Caco-2 (cell line): ENCODE measurements at regions not wholly inside any gene's neighbourhood (a gene's known extent, or its start where the extent isn't known, plus 50 kb on each side); places are given as distances from the start of the nearest gene placed in this dataset.
A peak's percentile ranks its signal among the peaks of the same experiment; 100 is the strongest.

Experiments
- BruUV-seq: library from RNA; stranded (reverse); fragments of 400-500 nt; replicated peaks from 2 replicates; lab custom pipeline; 2021; lab: Mats Ljungman, UMichigan
- CTCF ChIA-PET: fragments of 300-600 bp; sonication (Branson Sonifier 250); formaldehyde crosslinking; loops from one replicate; lab custom pipeline; 2022; ENCODE audit warnings: antibody characterized with exemption; lab: Charles Lee
- POLR2A ChIA-PET: fragments of 300-600 bp; sonication (Branson Sonifier 250); formaldehyde crosslinking; loops from one replicate; lab custom pipeline; 2022; ENCODE audit warnings: antibody characterized with exemption; lab: Charles Lee
- DNase-seq, 2 experiments: peaks; one replicate each; pipeline versions ENCODE4 v3.0.0 to v3.0.0-alpha.2; 2020 to 2022
- H3K27me3 ChIP-seq: replicated peaks from 2 replicates; pipeline ENCODE4 v1.6.0; 2011; ENCODE audit warnings: low read length; ENCODE audit not compliant: control insufficient read depth, insufficient read depth
- H3K36me3 ChIP-seq: 2 replicates; pipeline ENCODE4 v1.5.1; 2011; ENCODE audit warnings: low read length; ENCODE audit not compliant: control insufficient read depth, insufficient read depth
- H3K4me1 ChIP-seq: fragments of 250-450 bp; sonication (Bioruptor Pico); 2 replicates; pipeline ENCODE4 v1.5.1; 2020; ENCODE audit warnings: mild to moderate bottlenecking
- H3K4me3 ChIP-seq: 2 replicates; pipeline ENCODE4 v1.5.1; 2011; ENCODE audit warnings: low read depth, mild to moderate bottlenecking, control low read depth, low read length
- H3K9me3 ChIP-seq: fragments of 250-450 bp; sonication (Bioruptor Pico); 2 replicates; pipeline ENCODE4 v1.5.1; 2020; ENCODE audit warnings: mild to moderate bottlenecking, moderate library complexity
- H3K27ac Mint-ChIP-seq: one replicate; pipeline ENCODE4 v1.8.0; 2022; ENCODE audit warnings: mixed read lengths; ENCODE audit not compliant: unreplicated experiment
- H3K27me3 Mint-ChIP-seq: one replicate; pipeline ENCODE4 v1.8.0; 2022; ENCODE audit warnings: mixed read lengths; ENCODE audit not compliant: insufficient read depth, unreplicated experiment
- H3K36me3 Mint-ChIP-seq: one replicate; pipeline ENCODE4 v1.8.0; 2022; ENCODE audit warnings: mild to moderate bottlenecking, mixed read lengths; ENCODE audit not compliant: insufficient read depth, unreplicated experiment
- H3K4me1 Mint-ChIP-seq: one replicate; pipeline ENCODE4 v1.8.0; 2022; ENCODE audit warnings: low read depth, mixed read lengths; ENCODE audit not compliant: unreplicated experiment
- H3K4me3 Mint-ChIP-seq: one replicate; pipeline ENCODE4 v1.8.0; 2022; ENCODE audit warnings: mild to moderate bottlenecking, moderate library complexity, mixed read lengths; ENCODE audit not compliant: unreplicated experiment
- H3K9me3 Mint-ChIP-seq: one replicate; pipeline ENCODE4 v1.8.0; 2022; ENCODE audit warnings: mixed read lengths; ENCODE audit not compliant: unreplicated experiment
- CTCF ChIP-seq, 2 experiments: fragments of 200-600 bp in 1 of 2; IDR thresholded peaks; 1 replicate in 1 of 2; 2 replicates in 1 of 2; pipeline versions ENCODE4 v1.5.1 to v1.8.0; 2011 to 2022; ENCODE audit warnings: antibody characterized with exemption in 1 of 2, control low read depth in 1 of 2, inconsistent platforms in 1 of 2, low read depth in 1 of 2, low read length in 1 of 2, mild to moderate bottlenecking in 1 of 2, moderate library complexity in 1 of 2; ENCODE audit not compliant: insufficient read depth in 1 of 2, severe bottlenecking in 1 of 2, unreplicated experiment in 1 of 2
- intact Hi-C: fragments of 100-400 bp; cut with micrococcal nuclease; formaldehyde crosslinking; loops from one replicate; pipeline ENCODE4 v1.10.0; 2022; ENCODE audit not compliant: unreplicated experiment

- intact Hi-C loops, result no loop called here
- no peaks in the 10 kb centered on the region for H3K27me3 Mint-ChIP-seq
- no TSS peak for BruUV-seq
- ChIA-PET POLR2A (no interaction called here), CTCF (no interaction called here)
- H3K36me3 Mint-ChIP-seq, result peaks cover 5% of the 10 kb centered on the region
- no peaks in the 10 kb centered on the region for H3K9me3 Mint-ChIP-seq
- H3K27ac Mint-ChIP-seq, result no peak overlapping the region
- H3K4me3 ChIP-seq, result no peak overlapping the region
- H3K4me1 Mint-ChIP-seq, result peaks cover 6% of the 10 kb centered on the region
- H3K27me3 ChIP-seq, result no peaks in the 10 kb centered on the region
- DNase-seq, result no peak
- peaks cover 15% of the 10 kb centered on the region for H3K4me1 ChIP-seq
- H3K9me3 ChIP-seq, result no peaks in the 10 kb centered on the region
- no peak overlapping the region for H3K4me3 Mint-ChIP-seq
- no peak for TF ChIP-seq CTCF (IDR thresholded peaks at IDR 0.05; ENCODE audit: insufficient read depth in 1 of 2, low read depth in 1 of 2, low read length in 1 of 2, severe bottlenecking in 1 of 2, unreplicated experiment in 1 of 2)
- H3K36me3 ChIP-seq, result no peaks in the 10 kb centered on the region; the same call in 1 of the 2 replicates
These were observed 57.8 kb upstream of the BCL11B start for GRCh38 chr14:99329711-99330315.

DNA sequence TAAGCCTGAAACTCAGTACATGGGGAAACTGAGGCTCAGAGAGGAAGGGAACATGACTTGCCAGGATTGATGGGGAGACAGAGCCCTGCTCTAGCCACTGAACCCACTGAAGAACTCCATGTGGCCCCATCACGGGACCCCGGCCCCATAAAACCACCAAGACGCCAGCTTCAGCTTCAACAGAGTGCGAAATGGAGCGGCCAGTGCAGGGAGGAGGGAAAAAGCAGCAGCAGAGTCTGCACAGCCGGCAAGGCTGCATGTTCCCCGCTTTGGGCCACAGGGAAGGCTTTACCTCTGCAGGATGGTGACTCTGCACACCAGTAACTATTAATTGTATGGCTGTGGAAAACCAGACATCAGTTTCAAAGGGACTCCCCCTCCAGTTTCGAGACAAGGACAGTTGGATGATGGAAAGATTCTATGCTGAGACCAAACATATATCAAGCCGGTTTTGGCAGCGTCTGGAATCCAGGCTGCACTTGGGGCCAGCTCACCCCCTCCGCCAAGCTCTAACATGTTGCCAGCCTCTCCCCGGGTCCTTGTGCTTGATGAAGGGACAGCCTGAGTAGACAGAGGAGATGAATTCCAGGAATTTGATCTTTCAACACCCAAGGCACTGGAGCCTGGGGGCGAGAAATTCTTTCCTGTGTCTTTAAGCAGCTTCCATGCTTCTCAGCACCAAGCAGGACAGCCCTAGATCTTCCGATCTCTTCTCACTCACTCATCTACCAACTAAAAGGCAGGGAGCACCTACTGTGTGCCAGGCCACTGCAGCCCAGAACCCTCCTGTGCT lies 55.7 kb upstream of the BCL11B start:
- Histone ChIP-seq H3K36me3 (no peaks in the 10 kb centered on the region), H3K9me3 (no peaks in the 10 kb centered on the region), H3K27me3 (no peaks in the 10 kb centered on the region), H3K4me3 (no peak overlapping the region), H3K4me1 (peaks cover 15% of the 10 kb centered on the region)
- intact Hi-C loops, result no loop called here
- Mint-ChIP-seq H3K27me3 (no peaks in the 10 kb centered on the region), H3K9me3 (no peaks in the 10 kb centered on the region), H3K4me1 (peaks cover 6% of the 10 kb centered on the region), H3K36me3 (peaks cover 5% of the 10 kb centered on the region), H3K27ac (peak overlapping the region; percentile 63), H3K4me3 (no peak overlapping the region)
- peak; percentile 65 to 78 for DNase-seq
- no TSS peak for BruUV-seq
- CTCF ChIA-PET, result interaction anchor here (0.7 kb wide), 1 partner anchor 10 kb away, joined by 5 read pairs; no protein-coding TSS in a partner anchor
- POLR2A ChIA-PET, result no interaction called here
- TF ChIP-seq CTCF (IDR thresholded peaks at IDR 0.05; ENCODE audit: insufficient read depth in 1 of 2, low read depth in 1 of 2, low read length in 1 of 2, severe bottlenecking in 1 of 2, unreplicated experiment in 1 of 2), result no peak

DNA sequence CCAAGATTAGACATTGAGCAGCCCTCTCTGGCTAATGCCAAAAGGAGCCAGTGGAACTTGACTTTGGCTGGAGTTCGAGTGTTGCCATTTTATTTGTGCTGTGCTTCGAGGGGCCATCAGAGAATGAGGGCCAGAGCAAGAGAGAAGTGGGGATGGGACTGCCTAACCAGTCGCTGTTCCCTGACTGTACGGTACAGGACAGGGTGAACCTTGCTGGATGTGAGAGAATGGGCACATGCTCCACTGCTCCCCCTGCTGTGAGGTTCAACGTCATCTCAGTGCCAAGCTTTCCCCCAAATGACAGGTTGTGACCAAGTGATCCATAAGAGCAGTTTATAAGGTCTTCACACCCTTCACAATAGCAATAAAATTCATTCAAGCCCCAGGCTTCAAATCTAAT lies 55.1 kb upstream of the BCL11B start:
- DNase-seq, result no peak
- peaks cover 6% of the 10 kb centered on the region for H3K4me1 Mint-ChIP-seq
- H3K36me3 ChIP-seq, result no peaks in the 10 kb centered on the region
- BruUV-seq, result no TSS peak
- ChIA-PET POLR2A (no interaction called here), CTCF (no interaction called here)
- peaks cover 5% of the 10 kb centered on the region for H3K36me3 Mint-ChIP-seq
- H3K27me3 ChIP-seq, result no peaks in the 10 kb centered on the region
- no peaks in the 10 kb centered on the region for H3K9me3 ChIP-seq
- no peak overlapping the region for H3K27ac Mint-ChIP-seq
- intact Hi-C loops, result no loop called here
- no peak overlapping the region for H3K4me3 ChIP-seq
- H3K27me3 Mint-ChIP-seq, result no peaks in the 10 kb centered on the region
- no peak overlapping the region for H3K4me3 Mint-ChIP-seq
- no peaks in the 10 kb centered on the region for H3K9me3 Mint-ChIP-seq
- peaks cover 15% of the 10 kb centered on the region for H3K4me1 ChIP-seq
- peak in 1 of 2 experiments; percentile 12 for TF ChIP-seq CTCF (IDR thresholded peaks at IDR 0.05; ENCODE audit: insufficient read depth in 1 of 2, low read depth in 1 of 2, low read length in 1 of 2, severe bottlenecking in 1 of 2, unreplicated experiment in 1 of 2)
